Osteoblast (primary cell): ENCODE measurements at regions not wholly inside any gene's neighbourhood (a gene's known extent, or its start where the extent isn't known, plus 50 kb on each side); places are given as distances from the start of the nearest gene placed in this dataset.

Experiments used
- DNase-seq: peaks from one replicate; pipeline ENCODE4 v3.0.0; 2011; ENCODE audit warnings: low spot score, mixed read lengths; ENCODE audit not compliant: insufficient read length; ENCODE audit errors: missing footprints
- H2AFZ ChIP-seq: 2 replicates; pipeline ENCODE4 v1.6.0; 2011; ENCODE audit warnings: mild to moderate bottlenecking, low read length
- H3K27ac ChIP-seq: 2 replicates; pipeline ENCODE4 v1.5.1; 2011; ENCODE audit warnings: mild to moderate bottlenecking, low read depth, low read length, moderate library complexity
- H3K27me3 ChIP-seq: 2 replicates; pipeline ENCODE4 v1.6.0; 2012; ENCODE audit warnings: mild to moderate bottlenecking, control low read depth, inconsistent platforms, low read length, moderate library complexity; ENCODE audit not compliant: insufficient read depth
- H3K36me3 ChIP-seq: 2 replicates; pipeline ENCODE4 v1.5.1; 2011; ENCODE audit warnings: mild to moderate bottlenecking, low read length, control low read depth, moderate library complexity; ENCODE audit not compliant: insufficient read depth
- H3K4me1 ChIP-seq: 2 replicates; pipeline ENCODE4 v1.5.1; 2011; ENCODE audit warnings: mild to moderate bottlenecking, low read length, control low read depth, moderate library complexity; ENCODE audit not compliant: insufficient read depth
- H3K4me2 ChIP-seq: 2 replicates; pipeline ENCODE4 v1.6.0; 2011; ENCODE audit warnings: mild to moderate bottlenecking, low read length; ENCODE audit not compliant: insufficient read depth
- H3K4me3 ChIP-seq: fragments of 200-600 bp; sonication (generic); 3 replicates; pipeline ENCODE4 v1.5.1; 2012; ENCODE audit warnings: mild to moderate bottlenecking, low read length, inconsistent platforms; ENCODE audit not compliant: insufficient read depth
- H3K79me2 ChIP-seq: 2 replicates; pipeline ENCODE4 v1.6.0; 2012; ENCODE audit warnings: mild to moderate bottlenecking, low read length, control low read depth, inconsistent platforms; ENCODE audit not compliant: insufficient read depth
- H3K9me3 ChIP-seq: 2 replicates; pipeline ENCODE4 v1.5.1; 2011; ENCODE audit warnings: low read depth, low read length, control low read depth
- H4K20me1 ChIP-seq: 2 replicates; pipeline ENCODE4 v1.6.0; 2012; ENCODE audit warnings: mild to moderate bottlenecking, low read length, control low read depth; ENCODE audit not compliant: insufficient read depth
- TF ChIP-seq, protein P1 (sequence below): IDR thresholded peaks from 2 replicates; pipeline ENCODE4 v1.5.1; 2011; ENCODE audit warnings: mild to moderate bottlenecking, low read depth, low read length, moderate library complexity; ENCODE audit errors: extremely low read depth

DNA sequence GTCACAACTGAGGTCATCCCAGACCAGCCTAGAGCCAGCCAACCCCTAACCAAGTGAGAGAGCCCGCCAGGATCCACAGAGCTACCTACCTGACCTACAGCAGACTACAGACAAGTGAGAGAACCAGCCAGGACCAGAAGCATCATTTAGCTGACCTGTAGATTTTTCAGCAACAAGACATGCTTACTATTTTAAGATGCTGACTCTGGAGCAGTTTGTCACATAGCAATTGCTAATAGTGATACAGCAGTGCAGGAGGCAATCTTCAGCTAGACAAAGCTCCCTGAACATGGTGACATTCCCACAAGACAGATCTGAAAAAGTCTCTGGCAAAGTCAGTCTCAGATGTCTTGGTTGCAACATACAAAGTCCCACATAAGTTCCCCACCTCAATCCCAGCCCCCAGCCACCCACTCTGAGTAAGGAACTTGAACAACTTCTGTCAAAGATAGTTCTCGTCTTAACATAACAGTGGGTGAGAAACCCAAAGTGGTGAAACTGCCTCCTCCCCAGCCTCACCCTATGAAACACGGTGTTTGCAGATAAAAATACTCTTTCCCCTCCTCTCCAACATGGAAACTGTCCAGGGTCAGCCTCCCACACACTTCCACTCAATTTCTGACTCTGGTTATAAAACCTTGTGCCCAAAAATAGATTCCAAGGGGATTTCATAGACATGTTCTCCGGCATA lies 120.3 kb upstream of the SLC6A11 start:
- Histone ChIP-seq H3K27me3 (peaks cover 15% of the 10 kb centered on the region), H3K36me3 (no peaks in the 10 kb centered on the region), H2AFZ (no peak overlapping the region), H4K20me1 (no peaks in the 10 kb centered on the region), H3K79me2 (no peaks in the 10 kb centered on the region), H3K4me3 (no peak overlapping the region), H3K27ac (no peak overlapping the region), H3K4me1 (no peaks in the 10 kb centered on the region), H3K4me2 (no peak overlapping the region), H3K9me3 (no peaks in the 10 kb centered on the region)
- TF ChIP-seq, protein P1, sequence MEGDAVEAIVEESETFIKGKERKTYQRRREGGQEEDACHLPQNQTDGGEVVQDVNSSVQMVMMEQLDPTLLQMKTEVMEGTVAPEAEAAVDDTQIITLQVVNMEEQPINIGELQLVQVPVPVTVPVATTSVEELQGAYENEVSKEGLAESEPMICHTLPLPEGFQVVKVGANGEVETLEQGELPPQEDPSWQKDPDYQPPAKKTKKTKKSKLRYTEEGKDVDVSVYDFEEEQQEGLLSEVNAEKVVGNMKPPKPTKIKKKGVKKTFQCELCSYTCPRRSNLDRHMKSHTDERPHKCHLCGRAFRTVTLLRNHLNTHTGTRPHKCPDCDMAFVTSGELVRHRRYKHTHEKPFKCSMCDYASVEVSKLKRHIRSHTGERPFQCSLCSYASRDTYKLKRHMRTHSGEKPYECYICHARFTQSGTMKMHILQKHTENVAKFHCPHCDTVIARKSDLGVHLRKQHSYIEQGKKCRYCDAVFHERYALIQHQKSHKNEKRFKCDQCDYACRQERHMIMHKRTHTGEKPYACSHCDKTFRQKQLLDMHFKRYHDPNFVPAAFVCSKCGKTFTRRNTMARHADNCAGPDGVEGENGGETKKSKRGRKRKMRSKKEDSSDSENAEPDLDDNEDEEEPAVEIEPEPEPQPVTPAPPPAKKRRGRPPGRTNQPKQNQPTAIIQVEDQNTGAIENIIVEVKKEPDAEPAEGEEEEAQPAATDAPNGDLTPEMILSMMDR = no peak
- no peak for DNase-seq

- Histone ChIP-seq H3K4me2 (no peak overlapping the region), H4K20me1 (no peaks in the 10 kb centered on the region), H3K27me3 (peaks cover 14% of the 10 kb centered on the region), H3K27ac (no peak overlapping the region), H3K4me1 (no peaks in the 10 kb centered on the region), H3K4me3 (no peak overlapping the region), H3K79me2 (no peaks in the 10 kb centered on the region), H3K9me3 (no peaks in the 10 kb centered on the region), H2AFZ (no peak overlapping the region), H3K36me3 (no peaks in the 10 kb centered on the region)
- no peak for DNase-seq
- TF ChIP-seq, protein P1 = no peak
Measured at GRCh38 chr3:10697918-10698317, 118.1 kb upstream of the SLC6A11 start.

DNA sequence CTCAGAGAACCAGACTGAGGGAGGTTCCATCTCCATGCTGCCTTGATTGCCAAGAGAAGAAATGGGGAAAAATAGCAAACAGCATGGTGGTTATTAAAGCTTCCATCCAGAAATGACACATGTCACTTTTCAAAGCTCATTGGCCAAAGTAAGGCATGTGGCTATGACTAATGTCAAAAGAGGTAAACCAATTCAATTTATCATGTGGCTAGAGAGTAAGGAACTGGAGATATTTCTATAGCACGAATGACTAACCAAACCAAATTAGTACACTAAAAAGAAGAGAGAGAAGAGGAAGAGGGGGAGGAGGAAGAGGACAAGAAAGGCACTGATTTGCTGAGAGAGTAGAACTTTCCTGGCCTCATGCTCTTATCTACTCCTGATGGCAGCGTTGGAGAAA lies 115.2 kb upstream of the SLC6A11 start:
- no peak for DNase-seq
- Histone ChIP-seq H3K27ac (no peak overlapping the region), H2AFZ (no peak overlapping the region), H3K4me2 (no peak overlapping the region), H4K20me1 (no peaks in the 10 kb centered on the region), H3K27me3 (peaks cover 18% of the 10 kb centered on the region), H3K9me3 (no peaks in the 10 kb centered on the region), H3K4me3 (no peak overlapping the region), H3K79me2 (no peaks in the 10 kb centered on the region), H3K4me1 (no peaks in the 10 kb centered on the region), H3K36me3 (no peaks in the 10 kb centered on the region)
- TF ChIP-seq, protein P1 = no peak

GRCh38 chr3:10702961-10703740 lies 112.9 kb upstream of the SLC6A11 start:
- Histone ChIP-seq H3K9me3 (no peaks in the 10 kb centered on the region), H3K27ac (no peak overlapping the region), H4K20me1 (no peaks in the 10 kb centered on the region), H3K4me1 (no peaks in the 10 kb centered on the region), H3K36me3 (no peaks in the 10 kb centered on the region), H2AFZ (no peak overlapping the region), H3K4me3 (no peak overlapping the region), H3K79me2 (no peaks in the 10 kb centered on the region), H3K4me2 (no peak overlapping the region), H3K27me3 (peaks cover 34% of the 10 kb centered on the region)
- TF ChIP-seq, protein P1 = no peak
- DNase-seq = no peak
